ENCODE measurements at regions not wholly inside any gene's neighbourhood (a gene's known extent, or its start where the extent isn't known, plus 50 kb on each side); places are given as distances from the start of the nearest gene placed in this dataset.
"Not testable (repeated sequence)": the region's sequence is repeated elsewhere in the genome, so short reads cannot be mapped to it uniquely, and the experiment has no call there.

DNA sequence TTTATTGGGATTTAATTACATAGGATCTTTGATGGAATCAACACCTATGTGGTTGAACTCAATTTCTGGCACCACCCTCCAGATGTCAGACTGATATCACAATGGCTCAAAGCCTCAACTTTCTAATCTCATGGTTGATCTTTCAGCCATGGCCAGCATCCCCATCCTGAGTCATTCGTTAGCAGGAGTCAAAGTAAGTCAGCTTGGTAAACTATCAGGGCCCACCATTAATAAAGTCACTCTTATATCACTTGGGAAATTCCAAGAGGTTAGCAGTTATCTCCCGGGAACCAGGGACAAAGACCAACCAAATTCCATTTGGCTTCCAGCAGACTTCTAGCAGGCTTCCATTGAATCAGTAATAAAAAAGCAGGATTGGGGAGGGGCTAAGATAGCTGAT lies 50.7 kb upstream of the TNFSF4 start:
- no peaks in the 10 kb centered on the region for H3K27me3 ChIP-seq
- no peaks in the 10 kb centered on the region for H3K4me1 ChIP-seq (replicated peaks in 1 of 2)
- intact Hi-C loops (cut with DNase I): loop anchor here in 1 of 2 donors (10.0 kb wide), 1 partner anchor 157 kb away; no protein-coding TSS in a partner anchor
- DNase-seq: no peak
- WGBS, 4 donors: 76 to 99% (median 96%) methylated on average over 2 of the region's 2 CpGs
- no peaks in the 10 kb centered on the region for H3K36me3 ChIP-seq (replicated peaks in 1 of 2)
- H3K4me3 ChIP-seq: no peak overlapping the region
- no peak overlapping the region for H3K27ac ChIP-seq
- no peak for TF ChIP-seq POLR2A (IDR thresholded peaks at IDR 0.05)
- TF ChIP-seq, protein P1, sequence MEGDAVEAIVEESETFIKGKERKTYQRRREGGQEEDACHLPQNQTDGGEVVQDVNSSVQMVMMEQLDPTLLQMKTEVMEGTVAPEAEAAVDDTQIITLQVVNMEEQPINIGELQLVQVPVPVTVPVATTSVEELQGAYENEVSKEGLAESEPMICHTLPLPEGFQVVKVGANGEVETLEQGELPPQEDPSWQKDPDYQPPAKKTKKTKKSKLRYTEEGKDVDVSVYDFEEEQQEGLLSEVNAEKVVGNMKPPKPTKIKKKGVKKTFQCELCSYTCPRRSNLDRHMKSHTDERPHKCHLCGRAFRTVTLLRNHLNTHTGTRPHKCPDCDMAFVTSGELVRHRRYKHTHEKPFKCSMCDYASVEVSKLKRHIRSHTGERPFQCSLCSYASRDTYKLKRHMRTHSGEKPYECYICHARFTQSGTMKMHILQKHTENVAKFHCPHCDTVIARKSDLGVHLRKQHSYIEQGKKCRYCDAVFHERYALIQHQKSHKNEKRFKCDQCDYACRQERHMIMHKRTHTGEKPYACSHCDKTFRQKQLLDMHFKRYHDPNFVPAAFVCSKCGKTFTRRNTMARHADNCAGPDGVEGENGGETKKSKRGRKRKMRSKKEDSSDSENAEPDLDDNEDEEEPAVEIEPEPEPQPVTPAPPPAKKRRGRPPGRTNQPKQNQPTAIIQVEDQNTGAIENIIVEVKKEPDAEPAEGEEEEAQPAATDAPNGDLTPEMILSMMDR (IDR thresholded peaks at IDR 0.05): no peak
- no peaks in the 10 kb centered on the region for H3K9me3 ChIP-seq (replicated peaks in 1 of 3)

DNA sequence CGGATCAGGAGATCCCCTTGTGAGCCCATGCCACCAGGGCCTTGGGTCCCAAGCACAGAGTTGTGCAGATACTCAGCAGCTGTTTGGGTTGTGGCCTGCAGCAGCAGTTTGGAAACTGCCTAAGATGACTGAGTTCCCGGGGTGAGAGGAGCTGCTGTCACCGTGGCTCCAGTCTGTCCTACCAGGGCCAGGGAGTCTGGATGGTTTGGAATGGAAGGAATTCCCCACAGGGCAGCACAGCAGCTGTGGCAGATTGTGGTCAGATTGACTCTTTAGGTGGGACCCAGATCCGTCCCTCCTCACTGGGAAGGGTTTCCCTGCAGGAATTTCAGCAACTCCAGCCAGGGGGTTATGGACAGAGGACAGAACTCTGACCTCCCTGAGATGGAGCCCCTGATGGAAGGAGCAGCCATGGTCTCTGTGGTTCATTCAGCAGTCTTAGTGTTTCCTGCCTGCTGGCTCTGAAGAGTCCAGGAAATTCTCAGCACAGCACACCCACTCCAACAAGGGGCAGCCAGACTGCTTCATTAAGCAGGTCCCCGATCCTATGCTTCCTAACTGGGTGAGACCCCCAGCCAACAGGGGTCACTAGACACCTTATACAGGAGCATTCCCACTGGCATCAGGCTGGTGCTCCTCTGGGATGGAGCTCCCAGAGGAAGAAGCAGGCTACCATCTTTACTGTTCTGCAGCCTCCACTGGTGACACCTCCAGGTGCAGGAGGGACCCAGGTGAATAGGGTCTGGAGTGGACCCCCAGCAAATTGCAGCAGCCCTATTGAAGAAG lies 51.5 kb upstream of the TNFSF4 start:
- intact Hi-C loops (cut with DNase I): loop anchor here in 1 of 2 donors (10.0 kb wide), 1 partner anchor 156 kb away; no protein-coding TSS in a partner anchor
- Histone ChIP-seq H3K27ac (no peak overlapping the region), H3K27me3 (no peaks in the 10 kb centered on the region), H3K4me1 (replicated peaks in 1 of 2) (no peaks in the 10 kb centered on the region), H3K4me3 (no peak overlapping the region), H3K36me3 (replicated peaks in 1 of 2) (no peaks in the 10 kb centered on the region), H3K9me3 (replicated peaks in 1 of 3) (no peaks in the 10 kb centered on the region)
- WGBS, 4 donors: 88 to 95% (median 94%) methylated on average over 3 to 5 of the region's 5 CpGs
- TF ChIP-seq, protein P1 (IDR thresholded peaks at IDR 0.05): no peak
- no peak for TF ChIP-seq POLR2A (IDR thresholded peaks at IDR 0.05)
- no peak for DNase-seq

DNA sequence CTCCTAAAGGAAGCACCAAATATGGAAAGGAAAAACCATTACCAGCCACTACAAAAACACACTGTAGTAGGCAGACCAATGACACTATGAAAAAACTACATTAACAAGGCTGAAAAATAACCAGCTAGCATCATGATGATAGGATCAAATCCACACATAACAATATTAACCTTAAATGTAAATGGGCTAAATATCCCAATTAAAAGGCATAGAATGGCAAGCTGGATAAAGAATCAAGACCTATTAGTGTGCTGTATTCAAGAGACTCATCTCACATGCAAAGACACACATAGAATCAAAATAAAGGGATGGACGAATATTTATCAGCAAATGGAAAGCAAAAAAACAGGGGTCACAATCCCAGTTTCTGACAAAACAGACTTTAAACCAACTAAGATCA lies 53.2 kb upstream of the TNFSF4 start:
- intact Hi-C loops (cut with DNase I); H3K27me3 ChIP-seq; H3K4me3 ChIP-seq; H3K27ac ChIP-seq; DNase-seq; H3K36me3 ChIP-seq (replicated peaks in 1 of 2); H3K4me1 ChIP-seq (replicated peaks in 1 of 2); H3K9me3 ChIP-seq (replicated peaks in 1 of 3): not testable (repeated sequence)
- 85 to 92% (median 90%) methylated on average over 1 of the region's 1 CpG for WGBS, 4 donors

DNA sequence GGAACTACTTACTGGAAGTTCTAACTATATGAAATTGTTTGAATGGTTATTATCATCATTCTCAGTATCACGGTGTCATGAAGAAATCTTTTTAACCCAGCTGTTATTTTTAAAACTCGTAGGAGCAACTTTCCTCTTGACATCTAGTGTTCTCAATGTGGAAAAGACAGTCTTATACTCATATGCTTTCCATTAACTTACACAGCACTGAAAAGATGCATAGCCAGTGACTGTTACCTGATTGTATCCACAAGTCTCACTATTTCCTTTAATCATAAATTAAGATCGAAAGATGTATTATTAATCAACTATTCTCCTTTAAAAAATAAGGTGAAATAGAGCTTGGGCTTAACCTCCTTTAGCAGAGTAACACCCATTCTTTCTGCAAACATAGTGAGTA lies 59.7 kb upstream of the TNFSF4 start:
- Histone ChIP-seq H3K27me3 (no peaks in the 10 kb centered on the region), H3K36me3 (replicated peaks in 1 of 2) (no peaks in the 10 kb centered on the region), H3K4me3 (no peak overlapping the region), H3K27ac (no peak overlapping the region), H3K9me3 (replicated peaks in 1 of 3) (no peaks in the 10 kb centered on the region), H3K4me1 (replicated peaks in 1 of 2) (no peaks in the 10 kb centered on the region)
- TF ChIP-seq, protein P1 (IDR thresholded peaks at IDR 0.05): no peak
- no peak for TF ChIP-seq POLR2A (IDR thresholded peaks at IDR 0.05)
- intact Hi-C loops (cut with DNase I): no loop called here
- WGBS, 4 donors: 62 to 77% (median 73%) methylated on average over 3 of the region's 3 CpGs
- DNase-seq: no peak

DNA sequence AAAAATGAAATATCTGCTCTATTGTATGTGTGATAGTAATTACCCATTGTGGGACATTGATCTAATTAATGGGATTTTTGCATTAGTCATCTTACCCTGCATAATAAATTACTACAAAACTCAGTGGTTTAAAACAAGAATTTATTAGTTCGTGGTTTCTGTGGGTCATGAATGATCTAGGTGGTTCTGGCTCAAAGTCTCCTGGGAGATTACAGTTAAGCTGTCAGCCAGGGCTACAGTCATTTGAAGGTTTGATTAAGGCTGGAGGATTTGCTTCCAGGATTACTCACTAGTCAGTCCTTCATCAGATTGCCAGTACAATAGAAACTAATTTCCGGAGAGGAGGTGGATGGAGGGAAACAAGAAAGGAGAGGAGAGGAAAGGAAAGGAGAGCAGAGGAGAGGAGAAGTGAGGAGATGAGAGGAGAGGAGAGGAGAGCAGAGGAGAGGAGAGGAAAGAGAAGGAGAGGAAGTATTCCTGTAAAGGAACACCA lies 60.4 kb upstream of the TNFSF4 start:
- Histone ChIP-seq H3K9me3 (replicated peaks in 1 of 3) (no peaks in the 10 kb centered on the region), H3K27ac (no peak overlapping the region), H3K36me3 (replicated peaks in 1 of 2) (no peaks in the 10 kb centered on the region), H3K27me3 (no peaks in the 10 kb centered on the region), H3K4me3 (no peak overlapping the region), H3K4me1 (replicated peaks in 1 of 2) (no peaks in the 10 kb centered on the region)
- TF ChIP-seq, protein P1 (IDR thresholded peaks at IDR 0.05): no peak
- TF ChIP-seq POLR2A (IDR thresholded peaks at IDR 0.05): no peak
- no peak for DNase-seq
- WGBS, 4 donors: 37 to 60% (median 52%) methylated on average over 2 of the region's 2 CpGs
- intact Hi-C loops (cut with DNase I): no loop called here

Measured in adrenal gland (tissue), 9 donors.